ENCODE measurements at regions not wholly inside any gene's neighbourhood (a gene's known extent, or its start where the extent isn't known, plus 50 kb on each side); places are given as distances from the start of the nearest gene placed in this dataset.
A peak's percentile ranks its signal among the peaks of the same experiment; 100 is the strongest.
"Not testable (repeated sequence)": the region's sequence is repeated elsewhere in the genome, so short reads cannot be mapped to it uniquely, and the experiment has no call there.

DNA sequence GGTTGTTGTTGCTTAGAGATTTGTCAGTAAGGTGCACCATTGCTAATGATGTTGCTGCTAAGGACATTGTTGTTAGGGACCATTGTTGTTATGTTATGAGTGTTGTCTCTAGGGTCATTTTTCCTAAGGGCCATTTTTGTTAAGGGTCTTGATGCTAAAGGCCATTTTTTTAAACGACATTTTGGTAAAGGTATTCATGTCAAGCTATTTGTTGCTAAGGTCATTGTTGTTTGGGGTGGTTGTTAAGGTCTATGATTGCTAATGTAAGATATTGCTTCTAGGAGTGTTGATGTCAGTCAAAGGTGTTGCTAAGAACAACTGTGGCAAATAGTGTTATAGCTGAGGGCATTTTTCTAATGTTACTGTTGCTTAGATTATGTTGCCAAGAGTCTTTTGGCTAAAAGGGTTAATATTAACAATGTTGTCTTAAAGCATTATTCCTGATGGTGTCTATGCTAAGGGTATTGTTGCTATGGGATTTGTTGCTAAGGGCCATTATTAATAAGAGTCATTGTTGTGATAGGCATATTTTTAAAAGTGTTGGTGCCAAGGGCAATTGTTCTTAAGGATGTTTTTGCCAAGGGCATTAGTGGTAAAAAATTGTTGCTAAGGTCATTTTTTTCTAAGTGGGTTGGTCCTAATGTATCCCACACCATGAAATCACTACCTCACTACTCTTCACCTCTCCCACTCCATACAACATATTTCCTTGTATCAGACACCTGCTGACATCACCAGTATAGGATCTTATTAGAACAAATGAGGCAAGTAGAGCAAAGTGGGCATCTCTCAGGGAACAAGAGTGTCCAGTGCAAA is 56.2 kb downstream of the SPATA31A6 start:
- DNase-seq: peak in 1 of 2 experiments; percentile 51

DNA sequence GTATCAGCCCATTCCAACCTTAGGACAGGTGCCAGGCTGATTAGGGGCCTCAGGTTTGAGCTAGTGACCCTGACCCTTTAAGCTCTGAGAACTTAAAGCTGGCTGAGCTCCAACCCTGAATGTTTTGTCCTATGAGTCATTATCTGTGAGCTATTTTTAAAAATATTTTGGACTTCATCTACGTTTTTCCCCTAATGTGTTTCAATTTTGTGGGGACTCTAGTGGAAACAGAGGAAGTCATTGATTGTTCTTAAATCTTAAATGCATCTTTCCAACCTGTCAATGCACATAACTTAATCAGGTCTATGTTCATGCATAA is 56.8 kb downstream of the SPATA31A6 start:
- peak in 1 of 2 experiments; percentile 42 for DNase-seq

DNA sequence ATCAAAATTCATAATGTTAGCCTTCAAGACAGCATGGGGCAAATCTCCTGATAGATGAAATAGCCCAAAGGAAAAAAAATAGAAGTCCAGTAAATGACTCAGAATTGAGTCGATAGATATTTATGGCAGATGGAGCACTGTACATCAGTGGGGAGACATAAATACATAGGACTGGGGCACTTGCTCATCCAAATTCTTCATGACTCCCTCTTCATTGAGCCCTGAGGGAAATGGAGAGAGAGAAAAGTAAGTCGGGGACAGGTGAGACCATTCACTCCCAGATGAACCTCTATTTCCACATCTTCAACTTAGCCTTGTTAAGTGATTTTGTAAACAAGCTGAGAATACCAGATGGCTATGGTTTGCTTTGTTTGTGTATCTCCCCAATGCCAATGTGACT is 59.8 kb downstream of the SPATA31A6 start:
- DNase-seq: not testable (repeated sequence)

DNA sequence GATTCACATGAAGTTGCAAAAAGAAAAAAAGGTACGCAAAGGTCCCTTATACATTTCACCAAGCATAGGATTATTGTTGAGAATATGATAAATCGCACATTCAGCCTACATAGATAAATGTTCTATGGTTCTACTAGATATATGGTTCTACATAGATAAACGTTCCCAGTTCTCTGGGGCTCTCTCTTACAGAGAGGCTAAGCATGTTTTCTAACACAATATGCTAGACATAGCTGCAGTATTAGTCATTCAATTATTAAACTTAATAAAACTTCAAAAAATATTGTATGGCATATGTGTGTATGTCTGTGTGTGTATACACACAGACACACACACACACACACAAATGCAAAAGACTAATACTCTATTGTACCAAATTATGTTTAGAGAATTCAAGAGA is 60.4 kb downstream of the SPATA31A6 start:
- not testable (repeated sequence) for DNase-seq

DNA sequence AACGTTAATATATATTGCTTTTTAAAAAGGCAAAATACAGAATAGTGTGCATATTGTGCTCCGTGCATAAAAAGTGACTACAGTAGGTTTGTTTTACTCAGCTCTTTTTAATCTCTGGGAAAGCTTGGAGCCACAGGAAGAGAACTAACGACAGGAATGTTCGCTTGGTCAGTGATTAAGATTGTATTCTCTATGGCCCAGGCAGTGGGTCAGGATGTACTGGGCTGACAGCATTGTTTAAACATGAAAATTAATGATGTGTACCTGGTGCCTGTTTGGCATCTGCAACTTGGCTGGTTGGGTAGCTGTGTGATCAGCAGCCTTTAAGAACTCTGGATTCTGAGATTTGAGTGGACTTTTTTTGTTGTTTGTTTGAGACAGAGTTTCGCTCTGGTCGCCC is 85.3 kb downstream of the SPATA31A6 start:
- DNase-seq: not testable (repeated sequence)

DNA sequence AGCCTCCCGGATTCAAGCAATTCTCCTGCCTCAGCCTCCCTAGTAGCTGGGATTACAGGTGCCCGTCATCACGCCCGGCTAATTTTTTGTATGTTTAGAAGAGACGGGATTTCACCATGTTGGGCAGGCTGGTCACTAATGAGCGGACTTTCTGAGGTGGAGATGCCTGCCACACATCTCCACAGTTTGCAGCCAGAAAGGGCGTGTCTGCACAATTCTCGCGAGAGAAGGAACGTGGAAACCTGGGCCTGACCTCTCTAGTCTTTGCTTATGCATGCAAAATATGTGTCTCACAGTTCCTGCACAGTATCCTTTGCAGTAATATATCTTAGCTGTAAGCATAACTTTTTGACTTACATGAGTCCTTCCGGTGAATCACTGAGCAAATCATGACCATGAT is 85.7 kb downstream of the SPATA31A6 start:
- DNase-seq: not testable (repeated sequence)

DNA sequence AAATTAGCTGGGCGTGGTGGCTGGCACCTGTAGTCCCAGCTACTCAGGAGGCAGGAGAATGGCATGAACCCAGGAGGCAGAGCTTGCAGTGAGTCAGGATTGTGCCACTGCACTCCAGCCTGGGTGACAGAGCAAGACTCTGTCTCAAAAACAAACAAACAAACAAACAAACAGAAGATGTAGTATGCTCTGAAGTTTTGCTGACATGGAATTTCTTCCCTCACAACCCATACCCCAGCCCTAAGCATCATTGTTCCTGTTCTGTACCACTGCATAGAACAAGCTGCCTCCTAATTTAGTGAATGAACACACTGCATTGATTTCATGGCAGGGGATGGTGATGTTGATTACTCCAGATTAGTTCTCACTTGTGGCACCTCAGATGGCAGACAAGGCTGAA is 89.7 kb downstream of the SPATA31A6 start:
- DNase-seq: not testable (repeated sequence)

DNA sequence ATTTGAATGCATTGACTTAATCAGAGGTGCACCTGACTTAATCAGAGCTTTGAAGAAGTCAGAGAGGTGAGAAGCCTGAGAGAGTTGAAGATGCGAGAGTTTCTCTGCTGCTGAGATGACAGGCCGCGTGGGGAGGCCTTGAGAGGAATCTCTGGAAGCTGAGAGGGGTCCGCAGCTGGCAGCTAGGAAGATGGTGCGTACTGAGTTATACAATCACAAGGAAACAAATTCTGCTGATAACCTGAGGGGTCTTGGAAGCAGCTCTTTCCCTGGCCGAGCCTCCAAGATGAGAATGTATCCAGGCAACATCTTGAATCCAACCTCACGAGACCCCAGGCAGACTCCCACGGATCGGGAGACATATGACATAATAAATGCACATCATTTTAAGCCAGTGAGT is 91.7 kb downstream of the SPATA31A6 start:
- DNase-seq: no peak

DNA sequence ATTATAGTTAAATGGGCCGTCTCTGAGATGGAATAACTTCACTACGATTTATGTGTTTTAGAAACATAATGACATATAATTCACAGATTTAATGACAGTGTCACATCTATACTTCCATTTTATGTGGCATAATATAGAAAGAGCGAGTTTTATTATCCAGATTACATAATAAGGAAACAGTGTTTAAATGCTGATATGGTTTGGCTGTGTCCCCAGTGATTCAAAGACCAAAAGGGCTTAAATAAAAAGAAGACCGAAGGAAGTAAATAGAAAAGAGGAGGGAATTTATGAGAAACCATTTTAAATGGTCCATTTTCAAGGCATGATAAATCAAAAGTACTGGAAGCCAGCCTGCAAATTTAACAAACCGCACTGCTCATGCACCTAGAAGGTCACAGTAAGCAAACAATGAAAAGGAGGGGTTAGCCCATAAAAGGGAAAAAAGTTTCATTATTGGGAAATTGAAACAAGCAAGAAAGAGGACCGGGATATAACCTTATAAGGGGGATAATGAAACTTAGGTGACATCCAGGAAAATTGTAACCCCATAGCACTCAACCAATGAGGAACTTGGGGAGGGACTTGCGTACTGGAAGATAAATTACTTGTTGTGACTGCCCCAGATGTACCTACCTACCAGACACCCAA is 99.2 kb downstream of the SPATA31A6 start:
- DNase-seq: not testable (repeated sequence)

DNA sequence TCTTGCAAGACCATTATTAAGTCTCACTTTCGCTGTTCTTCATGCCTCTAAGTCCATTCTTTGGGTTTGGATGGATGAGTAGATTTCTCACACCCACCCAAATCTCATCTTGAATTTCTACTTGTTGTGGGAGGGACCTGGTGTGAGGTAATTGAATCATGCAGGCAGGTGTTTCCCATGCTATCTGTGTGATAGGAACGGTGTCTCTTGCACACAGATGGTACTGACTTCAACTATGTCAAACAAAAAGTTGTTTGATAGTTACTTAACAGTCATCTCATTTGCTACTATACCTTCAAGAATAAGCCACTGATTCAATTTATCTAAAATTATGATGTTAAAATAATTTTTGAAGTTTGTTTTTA is 99.7 kb downstream of the SPATA31A6 start:
- DNase-seq: not testable (repeated sequence)

DNA sequence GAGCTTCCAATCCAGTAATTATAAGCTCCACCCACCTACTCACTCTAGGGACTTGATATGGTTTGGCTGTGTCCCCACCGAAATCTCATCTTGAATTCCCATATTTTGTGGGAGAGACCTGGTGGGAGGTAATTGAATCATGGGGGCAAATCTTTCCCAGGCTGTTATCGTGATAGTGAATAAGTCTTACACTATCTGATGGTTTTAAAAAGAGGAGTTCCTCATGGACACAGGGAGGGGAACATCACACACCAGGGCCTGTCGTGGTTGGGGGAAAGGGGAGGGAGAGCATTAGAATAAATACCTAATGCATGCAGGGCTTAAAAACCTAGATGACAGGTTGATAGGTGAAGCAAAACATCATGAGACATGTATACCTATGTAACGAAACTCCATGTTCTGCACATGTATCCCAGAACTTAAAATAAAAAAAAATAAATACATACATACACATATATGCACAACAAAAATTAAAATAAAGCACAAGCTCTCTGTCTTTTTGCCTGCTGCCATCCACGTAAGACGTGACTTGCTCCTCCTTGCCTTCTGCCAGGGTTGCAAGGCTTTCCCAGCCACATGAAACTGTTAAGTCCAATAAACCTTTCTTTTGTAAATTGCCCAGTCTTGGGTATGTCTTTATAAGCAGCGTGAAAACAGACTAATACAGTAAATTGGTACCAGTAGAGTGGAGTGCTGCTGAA is 102.8 kb downstream of the SPATA31A6 start:
- not testable (repeated sequence) for DNase-seq

DNA sequence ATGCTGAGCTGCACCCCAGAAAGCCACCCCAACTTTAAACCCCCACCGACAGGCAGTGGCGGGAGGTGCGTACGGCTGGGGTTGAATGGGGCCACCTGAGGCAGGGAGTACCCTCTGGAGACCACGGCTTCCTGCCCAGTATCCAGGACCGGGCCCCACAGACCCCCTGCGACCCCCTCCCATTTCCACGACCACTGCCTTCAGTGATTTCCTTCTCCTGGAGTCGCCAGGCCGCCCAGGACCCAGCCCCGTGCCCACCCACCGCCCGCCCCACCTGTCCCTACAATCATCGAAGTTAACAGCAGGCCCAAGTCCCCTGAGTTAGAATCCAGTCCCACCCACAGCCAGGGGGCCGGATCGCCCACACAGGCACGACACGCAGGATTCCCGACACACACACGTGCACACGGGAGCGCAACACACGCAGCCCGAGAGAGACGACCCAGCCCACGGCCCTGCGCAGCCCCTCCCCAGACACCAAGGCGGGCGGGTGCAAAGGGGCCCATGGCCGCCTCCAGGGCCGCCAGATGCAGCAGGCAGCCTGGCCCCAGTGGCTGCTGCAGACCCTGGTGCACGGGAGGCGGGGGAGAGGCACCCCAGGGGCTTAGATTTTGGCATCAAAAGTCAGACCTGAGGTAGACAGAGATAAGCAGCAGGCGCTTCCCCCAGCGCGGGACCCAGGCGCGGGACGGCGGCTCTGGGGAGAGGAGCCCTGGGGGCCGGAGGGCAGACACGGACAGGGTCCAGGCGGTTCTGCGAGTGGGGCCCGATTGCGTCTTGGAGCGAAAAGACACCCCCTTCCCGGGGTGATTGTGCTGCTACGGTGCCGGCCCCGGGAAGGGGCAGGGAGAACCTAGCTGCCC is 104.8 kb downstream of the SPATA31A6 start:
- not testable (repeated sequence) for DNase-seq

DNA sequence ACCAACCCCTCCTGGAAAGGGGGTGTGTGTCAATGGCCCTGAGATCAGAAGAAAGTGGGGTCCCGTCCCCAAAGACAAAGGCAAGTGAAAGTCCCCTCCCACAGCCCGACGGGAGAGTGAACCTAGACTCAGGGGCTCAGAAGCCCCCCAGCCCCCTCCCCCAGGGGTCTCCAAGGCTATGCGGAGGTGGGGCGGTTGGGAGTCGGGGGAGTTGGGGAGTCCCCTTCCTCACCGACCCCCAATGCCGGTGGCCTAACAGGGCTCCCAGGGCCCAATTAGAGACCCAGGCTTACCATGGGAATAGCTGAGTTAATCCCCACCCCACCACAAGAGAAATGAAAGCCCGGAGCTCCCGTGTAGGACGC is 105.4 kb downstream of the SPATA31A6 start:
- not testable (repeated sequence) for DNase-seq

DNA sequence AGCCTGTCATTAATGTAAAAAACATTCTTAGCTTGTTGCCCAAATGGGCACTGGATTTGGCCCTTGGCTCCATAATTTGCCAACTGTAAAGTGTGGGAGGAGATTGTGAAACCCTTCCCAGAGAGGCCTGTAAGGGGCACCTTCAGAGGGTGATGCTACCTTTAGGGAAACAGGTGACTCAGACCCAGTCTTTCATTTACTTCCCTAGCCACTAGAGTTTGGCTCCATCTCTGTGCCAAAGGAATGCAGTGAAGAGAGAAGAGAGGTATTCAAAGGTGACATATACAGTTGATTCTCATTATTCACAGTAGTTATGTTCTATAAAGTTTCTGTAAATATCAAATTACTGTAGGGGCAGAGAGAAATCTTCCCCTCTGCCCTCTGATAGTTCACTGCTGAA is 116.7 kb downstream of the SPATA31A6 start:
- not testable (repeated sequence) for DNase-seq

DNA sequence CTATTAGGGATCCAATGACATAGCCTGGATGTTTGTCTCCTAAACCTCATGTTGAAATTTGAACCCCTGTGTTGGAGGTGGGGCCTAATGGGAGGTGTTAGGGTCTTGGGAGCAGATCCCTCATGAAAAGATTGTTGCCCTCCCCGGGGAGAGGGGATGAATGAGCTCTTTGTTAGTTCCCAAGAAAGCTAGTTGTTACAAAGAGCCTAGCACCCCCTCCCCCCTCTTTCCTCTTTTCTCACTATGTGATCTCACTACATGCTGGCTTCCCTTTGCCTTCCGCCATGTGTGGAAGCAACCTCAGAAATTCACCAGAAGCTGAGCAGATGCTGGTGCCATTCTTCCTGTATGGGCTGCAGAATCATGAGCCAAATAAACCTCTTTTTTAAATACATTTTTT is 123.2 kb downstream of the SPATA31A6 start:
- not testable (repeated sequence) for DNase-seq

DNA sequence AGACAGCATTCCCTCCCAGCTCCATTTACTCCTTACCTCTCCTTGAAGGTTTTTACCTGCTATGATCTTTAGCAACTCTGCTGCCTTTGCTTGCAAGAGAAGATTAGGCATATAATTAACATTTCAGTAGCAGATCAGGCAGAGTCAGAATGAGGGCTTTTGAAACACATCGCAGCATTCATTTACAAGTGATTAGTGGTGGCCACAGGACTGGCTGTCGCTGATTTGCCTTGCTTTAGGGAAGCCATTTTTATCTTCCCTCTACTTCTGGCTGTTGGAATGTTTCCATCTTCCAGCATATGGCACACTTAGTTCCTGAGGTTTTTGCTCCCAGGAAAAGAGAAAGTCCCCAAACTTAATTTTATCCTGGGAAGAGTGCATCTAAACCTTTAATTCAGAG is 124.0 kb downstream of the SPATA31A6 start:
- DNase-seq: not testable (repeated sequence)

DNA sequence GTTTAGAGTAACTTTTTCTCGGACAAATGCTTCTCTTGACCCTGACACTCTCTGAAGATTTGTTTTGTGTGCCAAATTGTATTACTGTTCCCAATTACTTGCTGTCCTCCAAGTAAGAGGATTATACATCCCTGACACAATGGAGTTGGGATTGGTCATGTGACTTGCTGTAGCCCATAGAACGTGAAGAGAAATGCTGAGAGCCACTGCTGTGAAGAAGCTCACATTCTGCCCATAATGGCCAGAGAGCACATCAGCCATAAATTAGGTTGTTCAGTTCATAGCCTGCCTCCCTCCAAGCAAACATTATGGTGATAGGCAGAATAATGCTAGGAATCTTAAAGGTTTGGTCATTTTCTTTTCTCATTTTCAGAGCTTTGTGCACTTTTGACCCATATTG is 127.5 kb downstream of the SPATA31A6 start:
- DNase-seq: not testable (repeated sequence)

DNA sequence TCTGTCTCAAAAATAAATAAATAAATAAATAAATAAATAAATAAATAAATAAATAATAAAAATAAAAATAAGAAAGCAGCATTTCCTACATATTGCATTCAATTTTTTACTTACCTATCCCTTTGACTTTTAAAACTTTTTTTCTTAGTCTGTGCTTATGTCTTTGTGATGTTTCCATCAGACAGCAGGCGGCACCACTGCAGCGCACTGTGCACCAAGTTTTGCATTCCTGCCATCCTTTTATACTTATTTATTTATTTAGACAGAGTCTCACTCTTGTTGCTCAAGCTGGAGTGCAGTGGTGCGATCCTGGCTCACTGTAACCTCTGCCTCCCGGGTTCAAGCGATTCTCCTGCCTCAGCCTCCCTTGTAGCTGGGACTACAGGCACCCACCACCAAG is 132.6 kb downstream of the SPATA31A6 start:
- DNase-seq: not testable (repeated sequence)

DNA sequence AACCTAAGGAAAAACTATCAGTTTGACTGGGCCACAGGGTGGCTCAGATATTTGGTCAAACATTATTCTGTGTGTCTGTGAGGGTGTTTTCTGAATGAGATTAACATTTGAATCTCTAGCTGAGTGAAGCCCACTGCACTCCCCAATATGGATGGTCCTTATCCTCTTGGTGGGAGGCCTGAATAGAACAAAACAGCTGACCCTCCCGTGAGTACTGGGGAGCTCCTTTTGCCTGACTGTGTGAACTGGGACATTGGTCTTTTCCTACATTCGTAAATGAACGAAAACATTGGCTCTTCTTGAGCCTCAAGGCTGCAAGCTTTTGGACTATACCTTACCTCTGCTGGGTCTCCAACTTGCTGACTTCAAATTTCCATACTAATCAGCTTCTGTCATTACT is 134.2 kb downstream of the SPATA31A6 start:
- not testable (repeated sequence) for DNase-seq

DNA sequence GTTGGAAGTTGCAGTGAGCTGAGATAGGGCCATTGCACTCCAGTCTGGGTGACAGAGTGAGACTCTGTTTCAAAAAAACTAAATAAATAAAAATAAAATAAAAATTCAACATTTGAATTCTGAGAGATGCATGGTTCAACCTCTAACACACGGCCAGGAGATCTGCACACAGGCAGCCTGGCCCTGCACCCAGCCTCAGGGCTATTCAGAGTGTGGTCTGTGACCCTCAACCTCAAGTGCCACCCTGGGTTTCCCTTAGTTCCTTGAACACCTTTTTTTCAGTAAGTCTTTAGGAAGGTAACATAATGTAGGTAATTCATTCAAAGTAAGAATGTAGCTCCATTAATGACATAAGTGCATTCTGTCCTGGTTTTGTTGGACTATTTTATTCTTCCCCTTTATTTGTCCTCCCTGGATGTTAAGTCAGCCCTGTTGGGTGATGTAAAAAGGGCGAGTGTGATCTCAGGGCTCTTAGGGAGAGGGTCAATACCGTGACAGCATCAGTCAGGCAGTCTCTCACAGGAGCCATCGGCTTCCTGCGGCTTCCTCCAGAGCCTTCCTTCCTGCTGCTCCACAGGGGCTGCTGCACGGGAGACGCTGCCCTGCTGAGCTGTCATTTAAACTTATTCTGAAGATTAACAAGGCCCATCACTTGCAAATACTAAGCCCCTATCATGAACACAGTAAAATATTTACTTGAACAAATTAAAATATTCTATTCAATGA is 139.8 kb downstream of the SPATA31A6 start:
- DNase-seq: not testable (repeated sequence)

DNA sequence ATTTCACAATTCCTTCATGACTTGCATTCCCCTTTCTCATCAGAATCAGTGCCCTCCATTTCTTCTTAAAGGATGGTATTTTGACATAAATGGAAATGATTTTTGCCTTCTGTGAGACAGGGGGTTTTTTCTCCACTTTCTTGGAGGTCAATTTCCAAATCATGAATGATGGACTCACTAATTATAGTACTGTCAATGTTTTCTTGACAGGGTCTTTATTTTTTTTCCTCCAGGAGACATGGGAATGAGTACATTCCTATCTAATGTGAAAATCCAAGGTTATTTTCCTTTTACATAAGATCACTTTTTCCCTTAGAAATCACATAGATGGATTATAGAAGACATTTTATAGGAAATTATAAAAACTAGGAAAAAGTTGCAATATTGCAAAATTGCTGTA is 141.7 kb downstream of the SPATA31A6 start:
- DNase-seq: not testable (repeated sequence)

DNA sequence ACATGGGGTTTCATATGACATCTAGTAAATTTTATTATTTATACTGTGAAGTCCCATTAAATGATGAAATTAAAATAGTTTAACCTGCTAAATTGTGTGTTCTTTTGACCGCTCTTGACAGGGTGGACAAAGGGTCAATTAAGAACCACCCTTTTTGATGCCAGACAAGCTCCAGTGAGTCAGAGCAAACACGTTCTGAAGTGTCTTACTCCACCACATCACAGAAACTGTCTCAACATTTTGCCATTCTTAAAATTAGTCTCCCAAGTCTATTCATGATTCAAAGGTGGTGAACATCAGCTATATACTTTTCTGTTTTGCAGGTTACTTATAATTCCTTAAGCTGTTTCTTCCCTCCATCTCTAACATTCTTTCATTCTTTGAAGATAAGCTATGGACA is 142.1 kb downstream of the SPATA31A6 start:
- DNase-seq: not testable (repeated sequence)
